Activated CD4-positive, CD25-positive, alpha-beta regulatory T cell treated with anti-CD3 and anti-CD28 coated beads, Interleukin-2, amount 50 U/mL, for 72 hours (primary cell): ENCODE measurements at regions not wholly inside any gene's neighbourhood (a gene's known extent, or its start where the extent isn't known, plus 50 kb on each side); places are given as distances from the start of the nearest gene placed in this dataset.

ENCODE experiments used
- DNase-seq: peaks from one replicate; pipeline ENCODE4 v3.0.0; 2021

GRCh38 chr15:62561059-62561519 lies 396.0 kb upstream of the C2CD4B start:
- DNase-seq, result no peak

- DNase-seq, result no peak
Measured at GRCh38 chr15:62561571-62561970, 396.5 kb upstream of the C2CD4B start.

- DNase-seq, result no peak
Measured at GRCh38 chr15:62564886-62565633, 400.0 kb upstream of the C2CD4B start.

- no peak for DNase-seq
Measured at GRCh38 chr15:62565634-62566026, 400.5 kb upstream of the C2CD4B start.

- no peak for DNase-seq
Measured at GRCh38 chr15:62566248-62566647, 401.2 kb upstream of the C2CD4B start.

- no peak for DNase-seq
Measured at GRCh38 chr15:62567501-62567900, 402.4 kb upstream of the C2CD4B start.

- DNase-seq, result no peak
Measured at GRCh38 chr15:62568004-62568403, 402.9 kb upstream of the C2CD4B start.

GRCh38 chr15:62568702-62569101 lies 403.6 kb upstream of the C2CD4B start:
- DNase-seq, result no peak

GRCh38 chr15:62569460-62570404 lies 404.6 kb upstream of the C2CD4B start:
- no peak for DNase-seq

GRCh38 chr15:62570405-62570783 lies 405.3 kb upstream of the C2CD4B start:
- DNase-seq, result no peak

GRCh38 chr15:62571072-62571471 lies 406.0 kb upstream of the C2CD4B start:
- DNase-seq, result no peak

GRCh38 chr15:62572797-62573196 lies 407.7 kb upstream of the C2CD4B start:
- DNase-seq, result no peak

- no peak for DNase-seq
Measured at GRCh38 chr15:62573876-62574275, 408.8 kb upstream of the C2CD4B start.

GRCh38 chr15:62578546-62578945 lies 413.5 kb upstream of the C2CD4B start:
- DNase-seq, result no peak

- no peak for DNase-seq
Measured at GRCh38 chr15:62578960-62579359, 413.9 kb upstream of the C2CD4B start.

- DNase-seq, result no peak
Measured at GRCh38 chr15:62579842-62580241, 414.8 kb upstream of the C2CD4B start.

GRCh38 chr15:62582580-62582979 lies 417.5 kb upstream of the C2CD4B start:
- DNase-seq, result no peak

- no peak for DNase-seq
Measured at GRCh38 chr15:62584301-62585235, 419.5 kb upstream of the C2CD4B start.

GRCh38 chr15:62588938-62589670 lies 424.0 kb upstream of the C2CD4B start:
- DNase-seq, result no peak

GRCh38 chr15:62591842-62592838 lies 427.1 kb upstream of the C2CD4B start:
- no peak for DNase-seq

- no peak for DNase-seq
Measured at GRCh38 chr15:62592920-62593319, 427.8 kb upstream of the C2CD4B start.
